ENCODE measurements at regions not wholly inside any gene's neighbourhood (a gene's known extent, or its start where the extent isn't known, plus 50 kb on each side); places are given as distances from the start of the nearest gene placed in this dataset.
"Not testable (repeated sequence)": the region's sequence is repeated elsewhere in the genome, so short reads cannot be mapped to it uniquely, and the experiment has no call there.

- DNase-seq (ENCODE audit: low read depth, low spot score), result peak; percentile 18
- H3K27ac ChIP-seq, result no peak overlapping the region
Measured at GRCh38 chr12:105616971-105617540, 286.6 kb downstream of the C12orf75 start.

DNA sequence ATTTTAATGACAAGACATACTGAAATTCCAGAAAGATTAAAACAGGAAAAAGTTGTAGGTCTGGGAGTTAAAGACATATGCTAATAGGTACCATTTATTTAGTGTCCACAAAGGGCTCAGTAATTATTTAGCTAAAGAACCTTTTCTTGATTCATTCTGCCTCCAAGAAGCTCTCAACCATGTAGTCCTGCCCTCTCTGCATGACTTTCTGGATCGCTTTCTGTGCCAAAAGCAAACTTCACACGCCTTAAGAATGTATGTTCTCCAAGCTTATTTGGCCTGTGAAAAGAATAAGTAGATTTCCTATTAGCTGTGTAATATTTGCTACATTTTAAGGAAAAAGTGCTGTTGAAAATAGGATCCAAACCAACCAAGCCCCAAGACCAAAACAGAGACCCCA lies 291.7 kb downstream of the C12orf75 start:
- DNase-seq (ENCODE audit: low read depth, low spot score), result no peak

GRCh38 chr12:105622846-105623736 lies 292.6 kb downstream of the C12orf75 start:
- no peak overlapping the region for H3K27ac ChIP-seq
- no peak for DNase-seq (ENCODE audit: low read depth, low spot score)

More for the DNA sequence above, 291.7 kb downstream of the C12orf75 start:
- H3K27ac ChIP-seq, result no peak overlapping the region

GRCh38 chr12:105626653-105627052 lies 296.2 kb downstream of the C12orf75 start:
- DNase-seq (ENCODE audit: low read depth, low spot score), result no peak
- H3K27ac ChIP-seq, result no peak overlapping the region

GRCh38 chr12:105637470-105637869 lies 307.0 kb downstream of the C12orf75 start:
- DNase-seq (ENCODE audit: low read depth, low spot score), result no peak
- no peak overlapping the region for H3K27ac ChIP-seq

DNA sequence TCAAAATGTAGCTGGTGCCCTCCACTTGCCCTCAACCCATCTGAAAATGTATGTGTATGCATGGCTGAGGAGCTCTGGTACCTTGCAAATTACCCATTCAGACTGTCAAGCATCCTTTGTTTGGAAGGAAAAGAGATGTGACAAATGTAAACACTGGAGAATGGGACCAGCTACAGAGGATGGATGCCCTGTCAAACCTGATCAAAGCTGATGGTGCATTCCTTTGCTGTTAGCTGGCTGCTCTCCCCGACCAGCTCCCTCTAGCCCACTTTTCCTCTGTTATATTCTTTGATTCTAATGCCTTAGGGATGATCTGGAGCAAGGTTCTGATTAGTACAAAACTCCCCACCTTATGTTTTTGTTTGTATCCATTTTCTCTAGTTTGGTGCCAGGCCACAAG lies 310.3 kb downstream of the C12orf75 start:
- no peak for DNase-seq (ENCODE audit: low read depth, low spot score)
- H3K27ac ChIP-seq, result no peak overlapping the region

DNA sequence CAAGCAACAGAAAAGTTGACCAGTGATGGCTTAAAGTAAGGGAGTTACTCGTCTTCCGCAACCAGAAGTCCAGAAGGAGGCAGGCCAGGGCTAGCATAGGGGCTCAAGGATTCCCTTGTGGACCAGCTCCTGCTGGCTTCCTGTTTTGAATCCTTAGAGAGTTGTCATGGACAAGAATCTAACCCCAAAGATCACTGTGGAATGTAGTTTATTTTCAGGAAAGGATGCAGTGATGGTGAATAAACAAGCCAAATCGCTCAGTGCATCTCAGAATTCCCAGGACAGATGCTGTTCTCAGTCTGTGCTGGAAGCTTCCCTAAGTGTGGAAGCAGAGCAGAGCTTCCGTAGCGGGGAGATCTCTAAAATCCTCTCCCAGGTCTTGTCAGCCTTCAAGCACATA lies 311.3 kb downstream of the C12orf75 start:
- no peak for DNase-seq (ENCODE audit: low read depth, low spot score)

GRCh38 chr12:105644770-105645169 lies 314.3 kb downstream of the C12orf75 start:
- DNase-seq (ENCODE audit: low read depth, low spot score), result no peak
- H3K27ac ChIP-seq, result no peak overlapping the region

More for the DNA sequence above, 311.3 kb downstream of the C12orf75 start:
- H3K27ac ChIP-seq, result no peak overlapping the region

DNA sequence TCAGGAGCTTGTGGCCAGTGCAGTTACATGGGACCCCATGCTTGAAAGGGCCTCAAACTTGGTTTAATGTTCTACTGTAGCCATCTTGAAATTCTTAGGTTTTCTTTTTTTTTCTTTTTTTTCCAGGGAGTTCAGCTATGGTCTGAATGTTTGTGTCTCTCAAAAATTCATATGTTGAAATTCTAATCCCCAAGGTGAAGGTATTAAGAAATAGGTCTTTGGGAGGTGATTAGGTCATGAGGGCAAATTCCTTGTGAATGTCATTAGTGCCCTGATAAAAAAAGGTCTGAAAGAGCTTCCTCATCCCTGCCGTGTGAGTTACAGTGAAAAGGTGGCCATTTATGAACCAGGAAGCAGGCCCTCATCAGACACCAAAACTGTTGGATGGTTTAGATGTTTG lies 324.1 kb downstream of the C12orf75 start:
- DNase-seq (ENCODE audit: low read depth, low spot score), result no peak
- H3K27ac ChIP-seq, result no peak overlapping the region

DNA sequence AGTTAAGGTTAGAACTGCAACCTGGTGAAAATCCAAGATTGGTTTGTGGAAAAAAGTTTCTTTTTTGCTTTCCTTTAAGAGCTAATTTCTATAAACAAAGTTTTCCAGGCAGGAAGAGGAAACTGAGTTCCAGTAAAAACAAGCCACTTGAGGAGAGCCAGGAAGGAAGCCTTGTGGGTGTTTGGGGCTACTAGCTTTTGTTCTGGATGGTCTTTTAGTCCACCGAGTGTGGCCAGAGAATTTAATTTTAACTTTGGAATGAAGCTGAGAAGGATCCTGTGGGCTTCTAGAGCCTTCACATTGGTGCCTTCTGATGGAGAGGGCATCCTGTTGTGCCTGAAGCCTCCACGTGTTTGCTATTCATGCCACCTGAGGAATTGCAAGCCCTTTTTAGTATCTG lies 327.9 kb downstream of the C12orf75 start:
- no peak for DNase-seq (ENCODE audit: low read depth, low spot score)
- peak overlapping the region; percentile 65 for H3K27ac ChIP-seq

DNA sequence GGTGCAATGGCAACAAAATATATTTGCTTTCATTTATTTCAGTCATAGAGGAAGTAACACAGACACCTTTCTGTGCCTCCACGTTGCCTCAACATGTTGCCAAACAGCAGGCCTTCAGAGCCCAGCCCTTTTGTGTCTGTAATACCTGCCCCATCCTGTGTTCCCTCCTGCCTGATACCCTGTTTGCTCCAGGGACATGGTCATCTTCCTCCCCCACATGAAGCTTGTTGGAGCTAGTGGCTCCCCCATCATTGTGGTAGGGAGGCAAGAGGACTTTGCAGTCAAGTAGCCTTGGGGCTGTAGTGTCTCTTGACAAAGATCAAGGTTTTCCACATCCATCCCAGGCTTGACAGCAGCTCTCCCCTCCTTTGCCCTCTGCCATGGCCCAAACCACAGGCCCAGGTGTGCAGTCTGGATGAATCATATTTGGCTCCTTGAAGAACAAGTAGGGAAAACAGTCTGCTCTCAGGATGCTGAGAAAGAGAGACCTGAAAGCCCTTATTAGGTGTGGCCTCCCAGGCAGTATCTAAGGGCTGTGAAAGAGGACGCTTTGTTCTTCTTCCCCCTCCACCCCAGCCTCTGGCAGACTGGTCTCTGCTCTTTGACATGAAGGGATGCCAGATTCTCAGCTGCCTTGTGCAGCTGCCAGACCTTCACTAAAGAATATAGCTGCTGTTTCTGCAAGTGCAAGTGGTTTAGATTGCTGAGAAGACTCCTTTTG lies 329.0 kb downstream of the C12orf75 start:
- DNase-seq (ENCODE audit: low read depth, low spot score), result peak; percentile 62
- peak overlapping the region; percentile 65 for H3K27ac ChIP-seq

DNA sequence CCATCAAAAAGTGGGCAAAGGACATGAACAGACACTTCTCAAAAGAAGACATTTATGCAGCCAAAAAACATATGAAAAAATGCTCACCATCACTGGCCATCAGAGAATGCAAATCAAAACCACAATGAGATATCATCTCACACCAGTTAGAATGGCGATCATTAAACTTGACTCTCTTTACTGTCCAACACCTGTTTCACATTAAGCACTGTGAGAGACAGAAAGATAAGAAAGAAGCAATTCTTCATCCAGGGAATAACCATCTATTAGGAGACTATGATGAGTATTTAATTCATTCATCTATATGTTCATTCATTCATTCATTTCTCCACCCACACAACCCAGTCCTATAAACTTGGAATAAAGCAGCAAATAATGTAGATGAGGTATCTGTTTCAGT lies 334.3 kb downstream of the C12orf75 start:
- H3K27ac ChIP-seq; DNase-seq (ENCODE audit: low read depth, low spot score): not testable (repeated sequence)

DNA sequence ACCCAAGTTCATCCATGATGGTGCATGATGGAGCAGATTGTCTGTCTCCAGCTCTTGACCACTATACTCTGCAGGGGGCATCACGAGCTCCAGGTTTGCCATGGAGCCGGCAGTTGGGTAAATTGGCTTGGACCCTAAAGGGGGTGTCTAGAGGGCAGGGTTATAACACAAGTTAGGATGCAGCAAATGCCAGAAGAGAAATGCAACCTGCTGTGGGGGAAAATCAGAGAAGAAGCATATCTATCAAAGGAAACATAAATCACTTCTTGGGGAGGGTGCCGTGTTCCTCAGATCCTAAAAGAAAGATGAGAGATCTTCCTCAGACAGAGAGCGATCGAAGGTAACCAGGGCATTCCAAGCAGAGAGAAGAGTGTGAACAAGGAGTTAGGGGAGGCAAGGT lies 334.9 kb downstream of the C12orf75 start:
- no peak overlapping the region for H3K27ac ChIP-seq
- no peak for DNase-seq (ENCODE audit: low read depth, low spot score)

GRCh38 chr12:105667973-105668743 lies 337.7 kb downstream of the C12orf75 start:
- no peak for DNase-seq (ENCODE audit: low read depth, low spot score)
- H3K27ac ChIP-seq, result no peak overlapping the region

- no peak overlapping the region for H3K27ac ChIP-seq
- no peak for DNase-seq (ENCODE audit: low read depth, low spot score)
Measured at GRCh38 chr12:105670672-105671071, 340.2 kb downstream of the C12orf75 start.

DNA sequence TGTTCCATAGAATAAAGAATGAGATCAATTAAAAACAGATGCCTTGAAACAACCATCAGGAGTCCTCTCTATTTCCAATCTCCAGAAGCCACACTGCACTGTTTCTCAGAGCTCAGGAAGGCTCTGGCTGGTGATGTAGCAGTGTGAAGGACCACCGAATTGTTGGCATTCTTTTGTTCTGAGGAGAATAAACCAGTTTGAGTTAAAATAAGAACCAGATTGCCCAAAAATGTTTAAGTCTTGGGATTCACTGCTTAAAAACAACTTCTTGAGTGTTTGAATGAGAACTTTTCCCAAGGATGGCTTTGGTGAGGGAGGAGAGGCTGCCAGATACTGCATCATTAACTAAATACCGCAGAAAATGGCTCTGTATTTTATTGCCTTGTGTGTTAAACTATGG lies 341.2 kb downstream of the C12orf75 start:
- DNase-seq (ENCODE audit: low read depth, low spot score), result no peak
- H3K27ac ChIP-seq, result no peak overlapping the region

DNA sequence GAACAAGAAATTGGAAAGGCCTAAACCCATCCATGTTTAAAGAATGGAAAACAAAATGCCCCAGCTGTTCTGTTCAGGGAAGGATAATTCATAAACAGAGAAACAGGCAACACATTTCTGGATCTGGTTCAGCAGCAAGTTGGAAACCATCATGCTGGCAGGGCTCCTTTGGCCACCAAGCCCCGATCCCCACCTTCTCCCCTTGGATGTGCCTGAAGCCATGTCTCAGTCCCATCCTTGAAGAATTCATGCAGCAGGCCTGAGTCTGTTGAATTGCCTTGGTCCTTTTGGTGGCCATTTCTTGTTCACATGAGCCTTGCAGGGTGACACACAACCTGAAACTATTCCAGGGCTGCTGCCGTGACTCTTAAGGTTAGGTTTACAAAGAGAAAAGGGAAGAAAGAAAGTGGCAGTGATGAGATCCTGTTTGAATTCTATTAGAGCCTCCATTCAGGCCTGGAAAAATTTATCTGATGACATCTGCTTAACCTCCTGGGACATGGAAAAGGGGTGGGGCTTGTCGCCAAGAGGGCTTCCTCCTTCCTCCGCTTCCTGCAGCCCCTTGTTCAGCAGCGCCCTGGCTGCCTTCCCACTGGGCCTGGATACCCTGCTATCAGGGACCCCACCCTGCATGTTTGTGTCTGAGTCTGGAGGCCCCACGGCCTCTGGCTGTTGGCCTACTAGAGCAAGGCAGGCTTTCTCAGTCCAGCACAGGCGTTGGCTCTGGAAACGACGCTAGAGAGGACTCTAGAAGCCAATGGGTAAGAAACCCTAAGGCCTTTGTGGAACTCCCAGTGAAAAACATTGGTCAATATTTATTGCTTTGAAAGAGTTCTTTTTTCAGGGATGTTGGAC lies 341.9 kb downstream of the C12orf75 start:
- H3K27ac ChIP-seq, result no peak overlapping the region
- no peak for DNase-seq (ENCODE audit: low read depth, low spot score)

DNA sequence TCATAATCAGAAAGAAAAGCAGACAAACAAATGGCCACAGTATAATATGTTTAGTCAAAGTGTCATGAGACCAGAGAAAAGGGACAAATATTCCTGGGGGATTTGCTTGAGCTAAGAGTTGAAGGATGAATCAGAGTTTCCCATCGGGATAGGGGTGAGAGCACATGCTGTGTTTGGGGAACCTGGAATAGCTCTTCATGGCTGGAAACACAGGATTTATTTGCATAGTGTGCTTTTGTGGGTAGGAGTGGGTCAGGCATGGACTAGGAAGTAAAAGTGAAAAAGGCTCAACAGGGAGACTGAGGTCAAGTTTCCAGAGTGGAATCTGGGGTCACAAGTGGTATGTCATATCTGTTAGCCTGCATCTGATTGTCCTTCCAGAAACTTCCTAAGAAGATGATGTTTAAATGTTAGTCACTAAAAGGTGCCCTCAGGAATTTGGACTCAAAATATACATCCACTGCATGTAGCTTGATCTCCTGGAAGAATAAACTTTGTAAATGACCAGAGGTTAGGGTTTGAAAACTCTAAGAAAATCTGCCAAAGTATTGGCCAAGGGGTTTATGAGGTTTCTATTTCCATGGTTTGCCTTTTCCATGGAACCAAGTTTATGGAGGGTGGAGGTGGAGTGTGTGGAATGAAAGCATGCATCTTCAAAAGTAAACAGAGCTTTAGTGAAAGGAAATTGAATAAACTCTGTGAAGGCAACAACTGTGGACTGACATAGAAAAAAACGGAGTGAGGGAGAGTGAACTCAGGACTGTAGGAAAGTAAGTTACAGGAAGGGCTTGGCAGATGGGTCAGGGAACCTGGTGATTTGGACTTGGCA lies 344.6 kb downstream of the C12orf75 start:
- no peak overlapping the region for H3K27ac ChIP-seq
- no peak for DNase-seq (ENCODE audit: low read depth, low spot score)

DNA sequence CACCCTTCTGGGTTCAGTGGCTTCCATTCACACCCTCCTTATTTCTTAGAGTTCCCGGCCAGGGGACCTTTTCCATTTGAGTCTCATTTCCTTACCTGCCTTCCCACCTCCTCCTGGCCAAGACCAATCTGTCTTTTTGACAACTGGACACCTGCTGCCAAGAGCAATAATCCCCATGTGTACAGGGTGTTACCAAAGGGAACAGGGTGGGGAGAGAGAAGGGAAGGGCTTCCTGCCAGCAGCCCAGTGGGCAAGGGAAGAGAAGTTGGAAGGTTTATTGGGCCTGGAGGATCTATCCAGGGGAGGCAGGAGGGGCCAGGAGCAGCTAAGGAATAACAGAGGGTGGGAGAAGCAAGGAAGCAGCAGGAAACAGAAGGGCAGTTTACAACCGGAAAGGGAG lies 346.2 kb downstream of the C12orf75 start:
- no peak for DNase-seq (ENCODE audit: low read depth, low spot score)
- H3K27ac ChIP-seq, result no peak overlapping the region
